ENCODE measurements at regions not wholly inside any gene's neighbourhood (a gene's known extent, or its start where the extent isn't known, plus 50 kb on each side); places are given as distances from the start of the nearest gene placed in this dataset.
"Not testable (repeated sequence)": the region's sequence is repeated elsewhere in the genome, so short reads cannot be mapped to it uniquely, and the experiment has no call there.

DNA sequence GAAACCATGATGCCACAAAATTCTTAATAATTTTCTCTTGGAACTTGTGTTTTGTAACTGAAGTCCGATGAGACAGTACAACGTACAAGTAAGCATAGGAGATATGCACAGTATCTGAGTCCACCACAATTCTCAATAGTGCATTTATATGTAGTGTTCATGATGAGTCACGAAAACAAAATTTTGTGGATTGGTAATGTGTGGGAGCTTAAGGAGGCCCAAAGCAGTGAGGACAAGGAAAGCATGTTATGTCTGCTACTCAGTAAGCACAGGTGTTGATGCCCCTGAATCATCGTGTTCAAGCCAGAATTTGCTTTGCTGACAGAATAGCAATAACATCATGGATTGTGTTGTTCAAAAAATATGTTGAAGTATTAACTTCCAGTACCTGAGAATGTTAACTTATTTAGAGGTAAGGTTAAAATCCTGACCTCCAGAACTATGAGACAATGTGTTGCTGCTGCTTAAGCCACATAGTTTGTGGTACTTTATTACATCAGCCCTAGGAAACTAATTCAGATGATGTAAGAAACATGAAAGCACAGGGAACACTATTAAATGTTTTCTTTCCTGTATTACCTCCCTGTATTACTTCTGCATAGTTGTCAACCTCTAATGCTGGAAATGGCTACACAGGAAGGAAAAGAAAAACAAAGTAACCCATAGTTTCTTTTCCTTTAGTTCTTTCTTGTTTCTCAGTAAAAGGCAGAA is 201.3 kb downstream of the SLITRK6 start:
- no peak for DNase-seq

DNA sequence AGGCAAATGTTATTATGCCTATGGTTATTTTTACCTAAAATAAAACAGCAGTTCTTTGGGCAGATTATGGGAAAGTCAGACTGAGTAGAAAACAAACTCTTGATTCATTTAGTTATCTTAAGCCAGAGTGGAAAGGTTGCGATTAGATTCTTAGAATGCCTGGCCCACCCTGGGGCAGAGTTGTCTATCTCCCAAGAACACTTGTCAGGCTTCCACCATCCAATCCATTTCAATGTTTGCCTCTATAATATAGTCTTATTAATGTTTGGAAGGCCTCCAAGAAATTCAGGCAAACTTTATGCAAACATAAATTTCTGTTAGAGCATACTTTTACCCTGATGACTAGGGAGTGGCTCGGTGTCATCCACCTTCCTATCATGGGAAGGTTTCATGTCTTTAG is 207.0 kb downstream of the SLITRK6 start:
- DNase-seq = no peak

DNA sequence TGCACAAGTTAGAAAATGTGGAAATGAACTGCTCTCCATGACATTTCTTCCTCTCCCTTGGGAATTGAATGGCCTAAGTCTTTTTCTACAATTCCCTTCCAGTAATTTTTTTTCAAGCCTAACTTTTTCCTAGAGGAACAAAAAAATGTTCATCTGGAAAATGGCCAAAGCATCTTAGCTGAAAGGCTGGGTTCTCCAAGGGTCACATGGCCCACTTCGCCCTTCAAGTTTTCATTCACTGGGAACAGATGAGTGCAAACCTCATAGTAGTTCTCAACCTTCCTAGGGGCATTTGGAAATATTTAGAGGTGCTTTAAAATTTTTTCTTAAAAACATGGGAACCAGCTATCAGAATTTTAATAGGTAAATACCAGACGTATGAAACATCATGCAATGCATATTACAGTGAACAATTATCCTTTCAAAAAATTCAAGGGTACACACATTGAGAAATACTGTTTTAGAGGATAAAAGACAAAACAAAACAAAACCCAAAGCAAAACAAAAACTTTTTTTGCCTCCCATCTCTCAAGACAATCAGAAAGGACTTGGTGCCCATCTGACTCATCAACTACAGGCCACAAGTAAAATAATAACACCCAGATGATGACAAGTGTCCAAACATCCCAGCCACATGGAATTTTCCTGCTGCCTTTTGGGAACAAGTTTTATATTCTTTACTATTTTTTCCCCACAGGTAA is 208.8 kb downstream of the SLITRK6 start:
- no peak for DNase-seq

DNA sequence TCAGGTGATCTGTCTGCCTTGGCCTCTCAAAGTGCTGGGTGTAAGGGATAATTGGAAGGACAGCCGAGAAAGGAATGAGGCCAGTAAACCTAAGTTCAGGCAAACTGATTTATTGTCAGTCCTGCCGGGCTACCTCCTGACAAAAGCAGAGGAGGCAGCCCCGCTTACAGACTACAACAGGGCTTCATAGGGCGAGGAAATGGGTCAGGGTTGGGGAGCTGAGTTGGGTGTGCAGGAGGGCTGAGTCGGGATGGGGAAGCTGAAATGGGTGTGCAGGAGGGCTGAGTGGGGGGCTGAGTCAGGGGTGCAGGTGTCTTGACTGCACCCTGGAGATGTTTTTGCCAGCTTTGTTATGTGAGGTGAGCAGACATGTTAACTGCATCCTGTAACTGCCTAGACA is 210.2 kb downstream of the SLITRK6 start:
- no peak for DNase-seq

DNA sequence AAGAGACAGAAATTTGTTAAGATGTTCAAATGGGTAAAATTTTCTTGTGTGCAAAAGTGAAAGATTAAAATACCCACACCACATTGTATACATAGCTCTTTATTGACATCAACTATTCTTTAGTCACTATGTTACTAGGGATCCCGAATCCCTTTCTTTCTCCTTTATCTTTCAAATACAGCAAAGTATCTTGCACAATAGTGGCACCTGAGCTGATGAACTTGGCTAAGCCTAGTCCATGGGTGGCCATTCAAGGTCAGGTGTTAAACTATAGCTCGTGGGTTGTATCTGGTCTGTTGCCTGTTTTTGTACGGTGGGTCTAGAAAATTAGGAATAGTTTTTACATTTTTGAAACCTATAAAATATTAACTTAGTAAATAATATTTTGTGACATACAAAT is 210.9 kb downstream of the SLITRK6 start:
- DNase-seq = no peak

DNA sequence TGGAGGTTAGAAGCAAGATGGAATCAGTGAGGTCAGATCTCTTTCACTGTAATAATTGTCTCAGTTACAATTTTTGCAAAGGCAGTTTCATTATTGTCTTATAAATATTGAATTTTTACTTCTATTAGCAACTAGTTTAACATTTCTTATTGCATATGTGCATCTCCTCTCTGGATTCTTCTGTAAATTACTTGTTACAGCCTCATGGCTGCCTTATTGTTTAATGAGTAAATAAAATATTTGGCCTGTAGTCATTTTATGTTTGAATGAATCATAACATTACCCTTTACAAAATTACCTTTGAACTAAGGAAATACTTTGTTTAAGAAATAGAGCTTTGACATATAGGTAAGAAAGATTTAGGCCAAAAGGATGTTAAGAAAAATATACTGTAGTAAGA is 212.4 kb downstream of the SLITRK6 start:
- no peak for DNase-seq

DNA sequence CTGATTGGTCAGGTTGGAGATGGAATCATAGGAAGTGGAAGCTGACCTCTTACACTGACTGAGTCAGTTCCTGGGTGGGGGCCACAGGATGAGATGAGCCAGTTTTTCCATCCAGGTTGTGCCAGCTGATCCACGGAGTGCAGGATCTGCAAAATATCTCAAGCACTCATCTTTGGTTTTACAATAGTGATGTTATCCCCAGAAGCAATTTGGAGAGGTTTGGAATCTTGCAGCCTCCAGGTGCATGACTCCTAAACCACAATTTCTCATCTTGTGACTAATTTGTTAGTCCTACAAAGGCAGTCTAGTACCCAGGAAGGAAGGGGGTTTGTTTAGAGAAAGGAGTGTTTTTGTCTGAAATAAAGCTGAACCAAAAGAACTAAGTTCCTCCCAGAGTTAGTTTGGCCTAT is 212.8 kb downstream of the SLITRK6 start:
- no peak for DNase-seq

DNA sequence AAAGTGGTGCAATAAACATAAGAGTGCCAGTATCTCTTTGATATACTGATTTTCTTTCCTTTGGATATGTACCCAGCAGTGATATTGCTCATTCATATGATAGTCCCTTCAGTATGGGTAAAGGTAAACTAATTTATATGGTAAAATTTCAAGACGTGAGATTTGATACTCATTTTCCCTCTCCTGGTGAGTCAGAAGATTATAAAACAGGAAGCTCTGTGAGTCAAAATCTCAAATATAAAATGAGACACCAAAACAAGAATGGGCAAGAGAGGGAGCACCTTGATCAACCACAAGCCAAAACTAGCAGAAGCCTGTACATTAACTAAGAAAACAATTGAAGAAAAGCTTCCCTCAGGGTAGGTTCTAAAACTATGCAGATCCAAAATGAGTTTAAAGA is 216.3 kb downstream of the SLITRK6 start:
- DNase-seq = no peak

DNA sequence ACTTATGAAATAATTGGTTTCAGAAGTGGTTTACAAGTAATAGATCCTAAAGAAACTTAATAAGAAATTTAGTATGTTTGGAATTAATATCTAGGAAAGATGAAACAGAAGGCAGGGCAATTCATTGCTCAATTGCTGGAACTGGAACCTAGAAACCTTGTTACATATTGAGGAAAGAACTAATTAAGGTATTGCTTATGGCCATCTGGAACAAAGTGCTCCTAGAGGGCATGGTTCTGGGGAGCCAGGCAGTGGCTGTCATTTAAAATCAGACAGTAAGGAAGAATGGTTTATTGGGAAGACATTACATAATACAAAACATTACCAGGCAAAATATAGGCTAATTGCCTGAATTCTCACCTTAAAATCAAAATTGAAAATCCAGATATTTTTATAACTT is 224.1 kb downstream of the SLITRK6 start:
- no peak for DNase-seq

DNA sequence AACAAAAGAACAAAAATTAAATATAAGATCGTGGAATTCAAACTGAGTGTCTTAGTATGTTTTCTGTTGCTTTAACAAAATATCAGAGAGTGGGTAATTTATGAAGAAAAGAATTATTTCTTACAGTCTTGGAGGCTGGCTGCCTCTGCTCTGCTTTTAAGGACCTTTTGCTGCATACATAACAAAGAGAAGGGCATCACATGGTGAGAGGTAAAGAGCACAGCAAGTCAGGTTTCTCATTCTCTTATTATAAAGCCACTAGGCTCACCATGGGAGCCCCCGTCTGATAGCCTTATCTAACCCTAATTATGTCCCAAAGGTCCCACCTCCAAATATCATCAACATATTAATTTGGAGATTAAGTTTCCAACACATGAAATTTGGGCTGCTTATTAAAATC is 231.3 kb downstream of the SLITRK6 start:
- no peak for DNase-seq

DNA sequence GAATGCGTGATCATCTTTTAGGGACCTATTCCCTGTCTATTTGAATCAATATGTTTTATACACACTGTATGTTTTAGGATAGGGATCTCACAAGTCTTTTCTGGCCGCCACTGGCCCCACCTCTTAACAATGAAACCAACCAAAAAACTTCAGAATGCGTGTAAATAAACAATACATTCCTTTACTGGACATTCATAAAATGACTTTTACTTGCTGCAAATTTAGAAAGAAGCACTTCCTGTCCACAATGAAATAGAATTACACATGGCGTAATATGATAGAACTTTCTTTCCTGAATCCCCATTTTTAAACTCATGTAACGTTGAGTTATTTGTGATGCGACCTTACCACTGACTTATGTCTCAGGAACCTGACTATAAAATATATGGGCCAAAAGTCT is 233.6 kb downstream of the SLITRK6 start:
- DNase-seq = no peak

DNA sequence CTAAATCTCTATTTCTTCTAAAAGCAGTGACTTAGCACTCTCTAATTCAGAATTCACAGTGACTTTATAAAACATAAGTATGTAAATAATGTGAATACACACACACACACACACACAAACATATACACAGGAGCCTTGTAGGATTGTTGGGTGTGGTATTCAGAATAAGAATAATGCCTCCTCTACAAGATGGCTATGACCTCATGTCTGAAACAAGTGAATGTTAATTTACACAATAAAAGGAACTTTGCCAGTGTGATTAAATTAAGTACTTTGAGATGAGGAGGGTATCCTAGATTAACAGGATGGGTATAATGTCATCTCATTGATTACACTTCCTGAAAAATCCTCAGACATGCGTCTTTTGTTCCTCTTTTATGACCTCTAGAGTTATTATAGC is 234.6 kb downstream of the SLITRK6 start:
- no peak for DNase-seq

DNA sequence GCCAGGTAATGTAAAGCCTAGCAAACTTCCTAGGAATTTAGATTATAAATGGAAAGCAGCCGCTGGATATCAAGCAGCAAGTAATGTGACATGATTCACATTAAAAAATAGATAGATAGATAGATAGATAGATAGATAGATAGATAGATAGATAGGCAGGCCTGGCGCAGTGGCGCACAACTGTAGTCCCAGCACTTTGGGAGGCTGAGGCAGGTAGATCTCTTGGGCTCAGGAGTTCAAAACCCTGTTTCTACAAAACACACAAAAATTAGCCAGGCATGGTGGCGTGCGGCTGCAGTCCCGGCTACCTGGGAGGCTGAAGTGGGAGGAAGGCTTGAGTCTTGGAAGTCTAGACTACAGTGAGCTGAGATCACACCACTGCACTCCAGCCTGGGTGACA is 236.9 kb downstream of the SLITRK6 start:
- DNase-seq = no peak

DNA sequence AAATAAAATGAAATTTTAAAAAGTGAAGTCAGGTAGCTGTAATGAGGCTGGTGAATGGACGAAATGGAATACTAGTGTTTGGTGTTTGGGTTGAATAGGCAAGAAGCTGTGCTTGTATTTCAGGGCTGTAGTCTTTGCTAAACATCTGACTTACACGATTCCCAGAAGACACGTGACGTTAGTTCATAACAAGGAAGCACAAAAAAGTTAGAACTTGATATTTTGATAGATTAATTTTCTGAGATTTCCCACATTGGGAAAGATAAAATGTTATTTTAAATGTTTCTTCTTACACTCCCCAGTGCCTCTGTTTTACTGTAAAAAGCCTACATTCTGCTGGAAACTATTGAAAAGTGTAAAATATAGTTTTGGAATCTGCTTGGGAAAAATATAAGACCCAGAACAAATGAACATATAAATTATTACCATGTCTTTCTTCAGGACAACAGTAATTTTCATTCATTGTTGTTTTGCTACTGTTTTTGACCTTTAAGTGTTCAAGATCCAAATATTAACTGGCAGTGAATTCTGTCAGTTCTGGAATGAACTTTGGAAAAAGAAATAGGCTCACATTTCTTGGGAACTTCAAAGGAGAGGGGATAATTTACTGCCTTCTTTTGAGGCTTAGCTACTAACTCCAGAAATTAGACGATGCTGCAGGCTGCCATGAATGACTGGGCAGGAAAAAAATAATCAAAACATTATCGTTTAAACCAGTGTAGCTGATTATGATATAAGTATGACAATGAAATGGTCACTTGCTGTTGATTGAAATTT is 241.3 kb downstream of the SLITRK6 start:
- no peak for DNase-seq

DNA sequence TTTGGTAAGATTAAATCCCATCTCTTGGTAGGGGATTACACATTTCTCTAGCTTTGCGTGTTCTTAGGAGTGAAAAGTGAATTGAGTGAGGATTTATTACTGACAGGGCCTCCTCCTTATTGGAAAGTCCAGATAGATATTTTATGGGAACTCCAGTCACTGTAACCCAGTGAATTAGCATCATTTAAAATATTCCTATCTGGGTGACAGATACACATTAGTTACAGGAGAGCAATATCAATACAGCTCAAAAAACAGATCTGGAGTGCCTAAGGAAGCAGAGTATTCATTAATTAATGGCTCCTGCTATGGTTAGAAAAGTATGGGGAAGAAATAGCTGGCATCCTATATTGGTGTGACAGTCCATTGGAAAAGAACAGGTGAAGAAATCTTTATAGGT is 248.2 kb downstream of the SLITRK6 start:
- DNase-seq = no peak

DNA sequence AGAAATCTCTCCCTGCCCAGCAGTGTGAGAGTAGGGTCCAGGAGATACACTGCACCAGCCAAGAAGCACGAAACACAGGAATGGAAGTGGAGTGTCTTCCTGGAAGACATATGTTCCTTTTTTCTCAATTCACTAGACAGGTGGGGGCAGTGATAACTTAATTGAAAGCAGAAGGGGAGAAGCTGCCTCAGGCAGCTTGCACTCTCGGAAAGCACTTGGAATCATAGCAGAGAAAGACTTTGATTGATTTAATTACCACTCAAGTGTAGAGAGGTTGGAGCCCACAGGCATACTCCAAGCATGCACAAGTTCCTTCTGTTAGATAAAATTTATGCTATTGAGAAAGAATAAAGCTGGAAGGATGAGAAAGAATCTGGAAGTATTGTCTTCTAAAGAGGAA is 249.4 kb downstream of the SLITRK6 start:
- no peak for DNase-seq

DNA sequence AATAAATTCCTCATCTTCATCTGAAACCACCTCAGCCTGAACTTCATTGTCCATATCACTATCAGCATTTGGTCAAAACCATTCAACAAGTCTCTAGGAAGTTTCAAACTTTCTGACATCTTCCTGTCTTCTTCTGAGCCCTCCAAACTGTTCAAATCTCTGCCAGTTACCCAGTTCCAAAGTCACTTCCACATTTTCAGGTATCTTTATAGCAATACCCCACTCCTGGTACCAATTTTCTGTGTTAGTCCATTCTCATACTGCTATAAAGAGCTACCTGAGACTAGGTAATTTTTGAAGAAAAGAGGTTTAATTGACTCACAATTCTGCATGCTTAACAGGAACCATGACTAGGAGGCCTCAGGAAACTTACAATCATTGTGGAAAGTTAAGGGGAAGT is 250.4 kb downstream of the SLITRK6 start:
- not testable (repeated sequence) for DNase-seq

DNA sequence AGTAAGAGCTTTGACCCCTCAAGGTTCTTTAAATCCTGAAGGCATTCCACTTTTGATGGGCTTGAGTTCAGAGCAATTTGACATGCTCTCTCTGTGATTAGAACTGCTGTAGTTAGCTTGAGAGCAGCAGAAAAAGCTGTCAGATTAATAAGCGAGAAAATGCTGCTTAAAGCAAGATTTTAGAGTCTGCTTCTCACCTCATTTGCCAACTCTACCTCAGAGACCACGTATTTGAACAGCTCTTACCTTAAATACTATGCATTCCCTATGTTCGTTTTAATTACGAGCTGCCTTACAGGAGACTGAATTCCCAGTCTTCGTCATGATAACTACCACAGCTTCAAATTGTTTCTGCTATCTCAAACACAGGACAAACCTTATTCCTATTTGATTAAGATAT is 253.4 kb downstream of the SLITRK6 start:
- no peak for DNase-seq

DNA sequence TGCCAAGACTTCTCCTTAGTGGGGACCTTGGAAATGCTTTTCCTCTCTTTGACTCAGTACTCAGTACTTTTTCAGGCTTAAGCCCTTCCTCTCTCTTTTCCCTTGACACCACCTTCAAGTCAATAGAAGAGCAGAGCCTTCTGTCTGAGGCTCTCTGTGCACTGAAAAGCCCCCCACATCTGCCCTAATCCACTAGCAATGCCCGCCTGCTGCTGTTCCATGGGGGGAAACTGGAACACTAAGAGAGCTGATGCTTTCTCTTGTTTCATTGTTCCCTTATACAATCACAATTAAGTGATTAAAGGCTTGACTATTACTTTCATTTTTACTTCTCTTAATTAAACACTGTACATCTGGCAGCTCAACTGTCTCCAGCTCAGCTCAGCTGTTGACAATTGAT is 254.5 kb downstream of the SLITRK6 start:
- DNase-seq = no peak

DNA sequence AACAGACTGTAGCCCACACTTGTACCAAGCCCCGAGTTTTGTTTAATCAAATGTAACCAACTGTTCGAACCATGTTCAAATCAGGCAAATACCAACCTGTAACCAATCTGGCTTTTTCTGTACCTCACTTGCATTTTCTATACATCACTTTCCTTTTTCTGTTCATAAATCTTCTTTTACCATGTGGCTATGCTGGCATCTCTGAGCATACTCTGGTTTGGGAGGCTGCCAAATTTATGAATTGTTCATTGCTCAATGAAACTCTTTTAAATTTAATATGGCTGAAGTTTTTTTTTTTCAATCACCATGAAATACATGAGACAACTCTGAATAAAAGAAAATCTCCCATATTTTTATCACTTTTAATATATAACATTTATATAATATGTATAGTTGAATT is 256.1 kb downstream of the SLITRK6 start:
- DNase-seq = no peak

DNA sequence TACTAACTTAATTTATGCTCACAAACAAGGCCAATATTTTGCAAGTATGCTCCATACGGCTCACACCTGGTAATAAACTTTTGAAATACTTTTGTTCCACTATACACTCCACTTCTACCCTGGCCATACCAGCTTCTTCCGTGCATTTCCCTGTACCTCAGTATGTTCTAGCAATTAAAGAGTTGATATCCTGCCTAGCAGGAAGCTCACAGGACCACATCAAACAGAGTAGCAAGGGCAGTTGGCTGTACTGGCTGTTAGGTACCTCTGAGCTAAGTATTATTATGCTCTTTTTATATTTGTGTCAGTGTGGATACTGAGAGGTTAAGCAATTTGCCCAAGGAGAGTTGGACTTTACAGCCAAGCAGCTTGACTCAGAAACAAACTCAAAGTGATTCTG is 257.7 kb downstream of the SLITRK6 start:
- no peak for DNase-seq

DNA sequence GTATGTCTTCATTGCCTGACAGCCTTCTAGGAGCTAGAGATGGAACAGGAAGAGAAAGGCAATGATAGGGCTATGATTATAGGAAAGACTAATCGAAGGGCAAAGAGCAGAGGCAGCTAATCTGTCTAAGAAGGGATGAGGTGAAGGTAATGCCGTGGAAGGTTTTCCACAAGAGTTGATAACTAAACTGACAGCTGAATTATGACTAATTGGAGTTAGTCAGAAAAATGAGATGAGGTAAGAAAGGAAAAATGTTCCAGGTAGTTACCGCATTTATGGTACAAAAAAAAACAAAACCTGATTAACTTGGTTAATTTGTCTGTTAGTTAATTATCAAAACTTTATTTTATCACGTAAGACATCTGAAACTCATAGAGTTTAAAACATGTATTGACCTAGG is 260.3 kb downstream of the SLITRK6 start:
- DNase-seq = no peak

DNA sequence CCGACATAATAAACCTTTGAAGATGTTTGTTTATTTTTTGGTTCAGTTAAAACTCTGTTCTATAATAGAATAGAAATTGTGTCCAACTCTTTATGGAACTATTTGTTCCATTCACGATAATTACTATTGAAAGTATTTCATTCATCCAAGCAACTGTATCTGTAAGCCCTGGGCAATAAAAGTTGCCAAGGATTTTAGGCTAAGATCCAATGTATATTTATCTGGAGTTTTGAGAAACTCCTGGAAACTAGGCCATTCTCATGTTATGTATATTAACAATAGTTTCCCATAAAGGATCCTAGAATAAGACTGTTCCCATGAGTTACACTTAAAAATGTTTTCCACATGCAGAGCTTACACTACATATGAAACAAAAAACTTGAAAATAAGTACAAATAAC is 261.6 kb downstream of the SLITRK6 start:
- DNase-seq = no peak

DNA sequence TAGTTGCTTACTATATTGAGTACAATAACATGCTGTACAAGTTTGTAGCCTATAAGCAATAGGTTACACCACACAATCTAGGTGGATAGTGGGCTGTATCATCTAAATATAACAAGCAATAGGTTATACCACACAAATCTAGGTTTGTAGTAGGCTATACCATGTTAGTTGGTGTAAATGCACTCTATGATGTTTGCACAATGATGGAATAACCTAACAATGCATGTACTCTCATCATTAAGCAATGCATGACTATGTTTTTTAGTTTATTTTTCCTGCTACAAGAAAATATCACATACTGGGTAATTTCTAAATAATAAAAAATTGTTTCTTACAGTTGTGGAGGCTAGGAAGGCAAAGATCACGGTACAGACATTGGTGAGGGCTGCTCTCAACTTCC is 262.5 kb downstream of the SLITRK6 start:
- DNase-seq = no peak

Measured in central memory CD4-positive, alpha-beta T cell (primary cell).